Natural killer cell (primary cell): ENCODE measurements at regions not wholly inside any gene's neighbourhood (a gene's known extent, or its start where the extent isn't known, plus 50 kb on each side); places are given as distances from the start of the nearest gene placed in this dataset.

Source experiments
- ATAC-seq, 3 donors: fragments of 150-1000 bp in 2 of 3; fragments of 200-7000 bp in 1 of 3; cut with Tn5 transposase; 1 replicate in 1 of 3; 2 replicates in 2 of 3; pipeline ENCODE4 v1.10.0; 2021; ENCODE audit warnings: mild to moderate bottlenecking in 2 of 3, moderate library complexity in 2 of 3
- DNase-seq, 2 donors: peaks; one replicate each; pipeline versions ENCODE4 v3.0.0 to v3.0.0-alpha.2; 2013 to 2021; ENCODE audit warnings: mixed read lengths in 1 of 2
- H3K27ac ChIP-seq: one replicate; pipeline ENCODE4 v1.5.1; 2013; ENCODE audit warnings: mild to moderate bottlenecking, low read length
- H3K27me3 ChIP-seq: one replicate; pipeline ENCODE4 v1.6.1; 2013; ENCODE audit warnings: low read length; ENCODE audit not compliant: control insufficient read depth, insufficient read depth
- H3K36me3 ChIP-seq: one replicate; pipeline ENCODE4 v1.6.1; 2013; ENCODE audit warnings: low read length; ENCODE audit not compliant: control insufficient read depth, insufficient read depth
- H3K4me1 ChIP-seq: one replicate; pipeline ENCODE4 v1.6.1; 2013; ENCODE audit warnings: low read length; ENCODE audit not compliant: control insufficient read depth, insufficient read depth
- H3K4me3 ChIP-seq: one replicate; pipeline ENCODE4 v1.5.1; 2013; ENCODE audit warnings: low read length
- H3K9me3 ChIP-seq: one replicate; pipeline ENCODE4 v1.6.1; 2013; ENCODE audit warnings: low read length; ENCODE audit not compliant: control insufficient read depth, insufficient read depth
- H3K27ac Mint-ChIP-seq, 2 donors: one replicate each; pipeline ENCODE4 v1.8.0; 2022; ENCODE audit warnings: mild to moderate bottlenecking in 2 of 2, mixed read lengths in 2 of 2, moderate library complexity in 1 of 2
- H3K27me3 Mint-ChIP-seq, 2 donors: one replicate each; pipeline ENCODE4 v1.8.0; 2022; ENCODE audit warnings: low read depth in 2 of 2, mixed read lengths in 2 of 2
- H3K36me3 Mint-ChIP-seq: one replicate; pipeline ENCODE4 v1.8.0; 2022; ENCODE audit warnings: mixed read lengths
- H3K4me1 Mint-ChIP-seq, 2 donors: one replicate each; pipeline ENCODE4 v1.8.0; 2022; ENCODE audit warnings: mixed read lengths in 2 of 2
- H3K4me3 Mint-ChIP-seq: one replicate; pipeline ENCODE4 v1.8.0; 2022; ENCODE audit warnings: mild to moderate bottlenecking, moderate library complexity, mixed read lengths
- H3K9me3 Mint-ChIP-seq, 2 donors: one replicate each; pipeline ENCODE4 v1.8.0; 2022; ENCODE audit warnings: mixed read lengths in 2 of 2
- CTCF ChIP-seq: fragments of 200-600 bp; IDR thresholded peaks from one replicate; pipeline ENCODE4 v1.8.0; 2022; ENCODE audit warnings: antibody characterized with exemption
- WGBS: methylation state at CpG from one replicate; pipeline ENCODE4 v1.1.7; 2013; ENCODE audit warnings: missing lambda C conversion rate; ENCODE audit not compliant: insufficient coverage; 5-methylcytosine and 5-hydroxymethylcytosine counted together
- intact Hi-C: fragments of 100-400 bp; cut with micrococcal nuclease; formaldehyde crosslinking; loops from one replicate; pipeline ENCODE4 v1.14.2; 2022

GRCh38 chr4:96630839-96631238 is 790.9 kb downstream of the PDHA2 start:
- H3K9me3 Mint-ChIP-seq = peaks cover 4 to 11% of the 10 kb centered on the region in 2 donors

GRCh38 chr4:96637971-96638412 is 798.1 kb downstream of the PDHA2 start:
- H3K27ac Mint-ChIP-seq = no peak overlapping the region
- H3K9me3 Mint-ChIP-seq = peaks cover 20 to 26% of the 10 kb centered on the region in 2 donors
- no peaks in the 10 kb centered on the region for H3K4me1 Mint-ChIP-seq
- H3K4me3 ChIP-seq = no peak overlapping the region
- H3K27me3 ChIP-seq = no peaks in the 10 kb centered on the region
- intact Hi-C loops = no loop called here
- H3K27ac ChIP-seq = no peak overlapping the region
- TF ChIP-seq CTCF = no peak
- no peak for ATAC-seq
- H3K36me3 ChIP-seq = no peaks in the 10 kb centered on the region
- H3K9me3 ChIP-seq = no peaks in the 10 kb centered on the region
- no peak overlapping the region for H3K4me3 Mint-ChIP-seq
- H3K36me3 Mint-ChIP-seq = peaks cover 9% of the 10 kb centered on the region
- no peaks in the 10 kb centered on the region for H3K27me3 Mint-ChIP-seq
- no peaks in the 10 kb centered on the region for H3K4me1 ChIP-seq
- no peak for DNase-seq
- WGBS = 87% methylated on average over 1 of the region's 1 CpG

More at GRCh38 chr4:96630839-96631238, 790.9 kb downstream of the PDHA2 start:
- H3K4me3 ChIP-seq = no peak overlapping the region
- no peak for TF ChIP-seq CTCF
- WGBS = 90% methylated on average over 2 of the region's 2 CpGs
- intact Hi-C loops = no loop called here
- no peak overlapping the region for H3K27ac ChIP-seq
- no peaks in the 10 kb centered on the region for H3K9me3 ChIP-seq
- Mint-ChIP-seq H3K4me1 (no peaks in the 10 kb centered on the region), H3K4me3 (no peak overlapping the region), H3K27me3 (no peaks in the 10 kb centered on the region), H3K27ac (no peak overlapping the region), H3K36me3 (no peaks in the 10 kb centered on the region)
- no peaks in the 10 kb centered on the region for H3K36me3 ChIP-seq
- H3K4me1 ChIP-seq = no peaks in the 10 kb centered on the region
- H3K27me3 ChIP-seq = no peaks in the 10 kb centered on the region
- DNase-seq (no peak), ATAC-seq (no peak)

- intact Hi-C loops = no loop called here
- DNase-seq (no peak), ATAC-seq (no peak)
- Mint-ChIP-seq H3K27me3 (no peaks in the 10 kb centered on the region), H3K36me3 (peaks cover 9% of the 10 kb centered on the region), H3K4me3 (no peak overlapping the region), H3K9me3 (peaks cover 15 to 26% of the 10 kb centered on the region in 2 donors), H3K4me1 (no peaks in the 10 kb centered on the region), H3K27ac (no peak overlapping the region)
- TF ChIP-seq CTCF = no peak
- Histone ChIP-seq H3K4me3 (no peak overlapping the region), H3K27me3 (no peaks in the 10 kb centered on the region), H3K27ac (no peak overlapping the region), H3K36me3 (no peaks in the 10 kb centered on the region), H3K4me1 (no peaks in the 10 kb centered on the region), H3K9me3 (no peaks in the 10 kb centered on the region)
Observed at GRCh38 chr4:96639932-96640331, 800.0 kb downstream of the PDHA2 start.

- Histone ChIP-seq H3K27ac (no peak overlapping the region), H3K27me3 (no peaks in the 10 kb centered on the region), H3K4me1 (no peaks in the 10 kb centered on the region), H3K36me3 (no peaks in the 10 kb centered on the region), H3K9me3 (no peaks in the 10 kb centered on the region), H3K4me3 (no peak overlapping the region)
- ATAC-seq = no peak
- whole genome bisulfite sequencing = no CpG with 5 or more reads among the region's 2 CpGs
- TF ChIP-seq CTCF = no peak
- intact Hi-C loops = no loop called here
- H3K27ac Mint-ChIP-seq = no peak overlapping the region
- DNase-seq = no peak
- H3K36me3 Mint-ChIP-seq = peaks cover 12% of the 10 kb centered on the region
- no peaks in the 10 kb centered on the region for H3K27me3 Mint-ChIP-seq
- peaks cover 13 to 21% of the 10 kb centered on the region in 2 donors for H3K9me3 Mint-ChIP-seq
- H3K4me1 Mint-ChIP-seq = no peaks in the 10 kb centered on the region
- H3K4me3 Mint-ChIP-seq = no peak overlapping the region
Observed at GRCh38 chr4:96642490-96642889, 802.6 kb downstream of the PDHA2 start.
